ENCODE measurements at regions not wholly inside any gene's neighbourhood (a gene's known extent, or its start where the extent isn't known, plus 50 kb on each side); places are given as distances from the start of the nearest gene placed in this dataset.

GRCh38 chr9:13431692-13432091 is 152.2 kb upstream of the MPDZ start:
- DNase-seq (no peak), ATAC-seq (replicated peaks) (no peak)
- no peaks in the 10 kb centered on the region for H3K27me3 Mint-ChIP-seq
- H3K4me1 Mint-ChIP-seq = no peaks in the 10 kb centered on the region
- H3K9me3 Mint-ChIP-seq = no peaks in the 10 kb centered on the region
- no peak overlapping the region for H3K4me3 Mint-ChIP-seq
- no peak overlapping the region for H3K27ac Mint-ChIP-seq
- no peaks in the 10 kb centered on the region for H3K36me3 Mint-ChIP-seq

GRCh38 chr9:13431222-13431536 is 151.7 kb upstream of the MPDZ start:
- no peaks in the 10 kb centered on the region for H3K9me3 Mint-ChIP-seq
- no peaks in the 10 kb centered on the region for H3K36me3 Mint-ChIP-seq
- no peak for DNase-seq
- ATAC-seq (replicated peaks) = no peak
- no peak overlapping the region for H3K27ac Mint-ChIP-seq
- no peak overlapping the region for H3K4me3 Mint-ChIP-seq
- H3K4me1 Mint-ChIP-seq = no peaks in the 10 kb centered on the region
- H3K27me3 Mint-ChIP-seq = no peaks in the 10 kb centered on the region

- Mint-ChIP-seq H3K27ac (no peak overlapping the region), H3K4me1 (no peaks in the 10 kb centered on the region), H3K36me3 (no peaks in the 10 kb centered on the region), H3K27me3 (no peaks in the 10 kb centered on the region), H3K4me3 (no peak overlapping the region), H3K9me3 (no peaks in the 10 kb centered on the region)
- DNase-seq (no peak), ATAC-seq (replicated peaks) (no peak)
Observed at GRCh38 chr9:13430368-13431221, 151.1 kb upstream of the MPDZ start.

- H3K4me1 Mint-ChIP-seq = no peaks in the 10 kb centered on the region
- no peaks in the 10 kb centered on the region for H3K36me3 Mint-ChIP-seq
- no peak overlapping the region for H3K27ac Mint-ChIP-seq
- DNase-seq (no peak), ATAC-seq (replicated peaks) (no peak)
- no peaks in the 10 kb centered on the region for H3K27me3 Mint-ChIP-seq
- H3K9me3 Mint-ChIP-seq = no peaks in the 10 kb centered on the region
- H3K4me3 Mint-ChIP-seq = no peak overlapping the region
Observed at GRCh38 chr9:13429301-13430190, 150.1 kb upstream of the MPDZ start.

- H3K27me3 Mint-ChIP-seq = no peaks in the 10 kb centered on the region
- DNase-seq (no peak), ATAC-seq (replicated peaks) (no peak)
- H3K9me3 Mint-ChIP-seq = no peaks in the 10 kb centered on the region
- H3K4me3 Mint-ChIP-seq = no peak overlapping the region
- H3K36me3 Mint-ChIP-seq = no peaks in the 10 kb centered on the region
- H3K27ac Mint-ChIP-seq = no peak overlapping the region
- no peaks in the 10 kb centered on the region for H3K4me1 Mint-ChIP-seq
Observed at GRCh38 chr9:13428766-13429165, 149.3 kb upstream of the MPDZ start.

GRCh38 chr9:13427587-13427986 is 148.1 kb upstream of the MPDZ start:
- ATAC-seq (replicated peaks) (no peak), DNase-seq (no peak)
- Mint-ChIP-seq H3K36me3 (no peaks in the 10 kb centered on the region), H3K9me3 (no peaks in the 10 kb centered on the region), H3K27ac (no peak overlapping the region), H3K4me1 (no peaks in the 10 kb centered on the region), H3K4me3 (no peak overlapping the region), H3K27me3 (no peaks in the 10 kb centered on the region)

GRCh38 chr9:13426606-13427005 is 147.1 kb upstream of the MPDZ start:
- H3K9me3 Mint-ChIP-seq = no peaks in the 10 kb centered on the region
- no peaks in the 10 kb centered on the region for H3K4me1 Mint-ChIP-seq
- H3K36me3 Mint-ChIP-seq = no peaks in the 10 kb centered on the region
- DNase-seq (no peak), ATAC-seq (replicated peaks) (no peak)
- no peak overlapping the region for H3K4me3 Mint-ChIP-seq
- H3K27ac Mint-ChIP-seq = no peak overlapping the region
- H3K27me3 Mint-ChIP-seq = no peaks in the 10 kb centered on the region

- H3K27me3 Mint-ChIP-seq = no peaks in the 10 kb centered on the region
Observed at GRCh38 chr9:13424872-13425271, 145.4 kb upstream of the MPDZ start.

GRCh38 chr9:13424204-13424603 is 144.7 kb upstream of the MPDZ start:
- Mint-ChIP-seq H3K27ac (no peak overlapping the region), H3K36me3 (no peaks in the 10 kb centered on the region), H3K4me1 (no peaks in the 10 kb centered on the region), H3K9me3 (no peaks in the 10 kb centered on the region), H3K4me3 (no peak overlapping the region), H3K27me3 (no peaks in the 10 kb centered on the region)
- ATAC-seq (replicated peaks) (no peak), DNase-seq (no peak)

More at GRCh38 chr9:13424872-13425271, 145.4 kb upstream of the MPDZ start:
- Mint-ChIP-seq H3K36me3 (no peaks in the 10 kb centered on the region), H3K4me3 (no peak overlapping the region), H3K9me3 (no peaks in the 10 kb centered on the region), H3K27ac (no peak overlapping the region), H3K4me1 (no peaks in the 10 kb centered on the region)
- no peak for DNase-seq
- no peak for ATAC-seq (replicated peaks)

GRCh38 chr9:13414349-13414748 is 134.9 kb upstream of the MPDZ start:
- no peak for ATAC-seq (replicated peaks)
- Mint-ChIP-seq H3K36me3 (no peaks in the 10 kb centered on the region), H3K4me3 (no peak overlapping the region), H3K27ac (no peak overlapping the region), H3K9me3 (no peaks in the 10 kb centered on the region), H3K4me1 (no peaks in the 10 kb centered on the region), H3K27me3 (no peaks in the 10 kb centered on the region)
- DNase-seq = no peak

GRCh38 chr9:13412331-13412730 is 132.8 kb upstream of the MPDZ start:
- no peak overlapping the region for H3K4me3 Mint-ChIP-seq
- no peaks in the 10 kb centered on the region for H3K4me1 Mint-ChIP-seq
- DNase-seq (no peak), ATAC-seq (replicated peaks) (no peak)
- peaks cover 0 to 2% of the 10 kb centered on the region in 2 donors for H3K9me3 Mint-ChIP-seq
- H3K36me3 Mint-ChIP-seq = no peaks in the 10 kb centered on the region
- H3K27ac Mint-ChIP-seq = no peak overlapping the region
- no peaks in the 10 kb centered on the region for H3K27me3 Mint-ChIP-seq

GRCh38 chr9:13411791-13412190 is 132.3 kb upstream of the MPDZ start:
- no peaks in the 10 kb centered on the region for H3K36me3 Mint-ChIP-seq
- no peak for ATAC-seq (replicated peaks)
- no peak for DNase-seq
- H3K4me1 Mint-ChIP-seq = no peaks in the 10 kb centered on the region
- no peaks in the 10 kb centered on the region for H3K27me3 Mint-ChIP-seq
- H3K27ac Mint-ChIP-seq = no peak overlapping the region
- H3K9me3 Mint-ChIP-seq = peaks cover 0 to 3% of the 10 kb centered on the region in 2 donors
- H3K4me3 Mint-ChIP-seq = no peak overlapping the region

GRCh38 chr9:13410566-13411031 is 131.1 kb upstream of the MPDZ start:
- H3K4me3 Mint-ChIP-seq = no peak overlapping the region
- H3K27me3 Mint-ChIP-seq = no peaks in the 10 kb centered on the region
- ATAC-seq (replicated peaks) (no peak), DNase-seq (no peak)
- H3K36me3 Mint-ChIP-seq = no peaks in the 10 kb centered on the region
- no peak overlapping the region for H3K27ac Mint-ChIP-seq
- H3K4me1 Mint-ChIP-seq = no peaks in the 10 kb centered on the region
- peaks cover 0 to 4% of the 10 kb centered on the region in 2 donors for H3K9me3 Mint-ChIP-seq

- DNase-seq (no peak), ATAC-seq (replicated peaks) (no peak)
- H3K27me3 Mint-ChIP-seq = no peaks in the 10 kb centered on the region
- no peaks in the 10 kb centered on the region for H3K4me1 Mint-ChIP-seq
- H3K36me3 Mint-ChIP-seq = no peaks in the 10 kb centered on the region
- no peak overlapping the region for H3K4me3 Mint-ChIP-seq
- H3K9me3 Mint-ChIP-seq = peaks cover 0 to 7% of the 10 kb centered on the region in 2 donors
- no peak overlapping the region for H3K27ac Mint-ChIP-seq
Observed at GRCh38 chr9:13397661-13398060, 118.2 kb upstream of the MPDZ start.

- no peak overlapping the region for H3K4me3 Mint-ChIP-seq
- no peaks in the 10 kb centered on the region for H3K4me1 Mint-ChIP-seq
- peaks cover 2 to 7% of the 10 kb centered on the region in 2 donors for H3K9me3 Mint-ChIP-seq
- no peak for ATAC-seq (replicated peaks)
- DNase-seq = no peak
- H3K27me3 Mint-ChIP-seq = no peaks in the 10 kb centered on the region
- H3K36me3 Mint-ChIP-seq = no peaks in the 10 kb centered on the region
- no peak overlapping the region for H3K27ac Mint-ChIP-seq
Observed at GRCh38 chr9:13397220-13397619, 117.7 kb upstream of the MPDZ start.
